HG03558 (cell line): ENCODE measurements at regions not wholly inside any gene's neighbourhood (a gene's known extent, or its start where the extent isn't known, plus 50 kb on each side); places are given as distances from the start of the nearest gene placed in this dataset.

Experiments
- ATAC-seq: cut with Tn5 transposase; IDR thresholded peaks from one replicate; pipeline ENCODE4 v1.9.1; 2021; ENCODE audit warnings: moderate number of reproducible peaks; ENCODE audit not compliant: unreplicated experiment; ENCODE audit errors: extremely low read depth

DNA sequence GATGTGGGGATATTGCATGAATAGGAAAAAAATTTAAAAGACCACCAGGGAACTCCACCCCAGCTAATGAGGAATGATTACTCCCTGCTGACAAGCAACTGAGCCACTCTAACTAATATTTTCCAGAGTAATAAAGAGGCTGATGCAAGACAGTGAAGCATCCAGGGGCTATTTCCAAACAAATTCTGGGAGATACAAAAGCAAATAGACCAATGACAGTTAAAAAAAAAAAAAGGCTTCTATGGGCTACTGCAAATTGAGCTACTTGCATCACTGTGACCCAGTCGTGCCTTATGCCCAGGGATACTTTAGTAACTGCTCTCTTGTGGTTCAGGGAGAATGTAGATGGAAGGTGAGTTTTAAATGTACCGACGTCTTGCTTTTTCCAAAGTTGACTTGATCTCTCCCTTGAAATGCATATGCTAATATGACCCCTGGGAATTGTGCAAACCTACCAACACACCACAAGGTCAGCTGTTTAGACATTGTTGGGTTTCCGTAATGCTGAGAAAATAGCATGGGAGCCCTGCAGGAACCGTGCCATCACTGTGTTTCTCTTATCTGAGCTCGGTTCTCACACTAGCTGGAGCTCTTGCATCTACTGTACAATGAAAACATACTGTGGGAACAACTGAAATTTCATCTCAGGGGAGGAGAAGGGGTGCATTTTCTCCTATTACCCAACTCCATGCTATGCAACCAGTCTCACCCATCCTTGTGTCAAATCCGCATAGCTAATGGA lies 250.6 kb upstream of the MAP3K1 start:
- ATAC-seq: no peak

- ATAC-seq: no peak
These were observed 253.9 kb upstream of the MAP3K1 start for GRCh38 chr5:56561455-56561854.

GRCh38 chr5:56558131-56558745 lies 257.1 kb upstream of the MAP3K1 start:
- ATAC-seq: no peak

DNA sequence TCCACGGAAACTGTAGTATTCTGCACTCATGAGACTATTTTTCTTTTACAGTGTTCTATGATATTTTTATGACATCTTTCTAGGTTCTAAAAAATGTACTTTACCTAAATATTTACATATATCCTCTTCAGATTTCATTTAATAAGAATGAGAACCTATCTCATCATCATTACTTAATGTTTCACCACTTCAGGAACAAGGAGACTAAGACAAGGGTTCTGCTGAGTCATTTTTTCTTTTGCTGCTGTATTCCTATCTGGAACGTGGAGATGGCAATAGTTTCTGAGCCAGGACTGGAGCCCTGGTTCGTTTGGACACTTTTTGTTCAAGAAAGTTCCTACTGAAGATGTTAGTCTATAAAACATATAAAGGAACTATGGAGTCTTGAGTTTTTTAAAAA lies 258.2 kb upstream of the MAP3K1 start:
- no peak for ATAC-seq

DNA sequence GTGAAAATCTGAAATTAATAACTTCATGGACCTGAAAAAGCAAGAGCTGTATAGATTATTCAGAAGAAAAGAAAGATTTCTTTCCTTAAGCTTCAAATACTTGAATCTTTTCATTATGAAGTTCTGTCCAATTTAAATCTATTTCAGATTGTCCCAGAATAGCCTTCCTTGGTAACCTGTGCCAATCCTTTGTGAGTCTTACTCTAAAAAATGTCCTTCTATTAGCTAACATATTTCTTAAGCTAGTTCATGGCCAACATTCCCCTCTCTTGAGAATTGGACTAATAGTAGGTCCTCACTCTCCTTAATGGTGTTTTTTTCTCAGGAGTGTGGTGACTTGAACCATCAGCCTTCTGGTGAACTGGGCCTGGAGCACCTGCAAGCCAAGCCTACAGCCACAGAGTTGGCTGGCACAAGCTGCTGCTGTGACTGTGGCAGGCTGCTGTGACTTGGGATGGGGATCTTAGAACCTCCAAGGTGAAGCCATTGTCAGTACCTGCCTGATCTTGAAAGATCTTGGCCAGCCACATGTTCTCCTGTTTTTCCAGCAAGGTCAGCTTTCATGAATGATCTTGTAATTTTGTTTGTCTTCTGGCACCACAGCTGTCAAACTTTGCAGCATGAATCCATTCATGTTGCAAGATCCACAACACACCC lies 262.6 kb upstream of the MAP3K1 start:
- ATAC-seq: no peak

GRCh38 chr5:56550227-56550626 lies 265.1 kb upstream of the MAP3K1 start:
- ATAC-seq: no peak

- no peak for ATAC-seq
These were observed 266.1 kb upstream of the MAP3K1 start for GRCh38 chr5:56549096-56549886.

DNA sequence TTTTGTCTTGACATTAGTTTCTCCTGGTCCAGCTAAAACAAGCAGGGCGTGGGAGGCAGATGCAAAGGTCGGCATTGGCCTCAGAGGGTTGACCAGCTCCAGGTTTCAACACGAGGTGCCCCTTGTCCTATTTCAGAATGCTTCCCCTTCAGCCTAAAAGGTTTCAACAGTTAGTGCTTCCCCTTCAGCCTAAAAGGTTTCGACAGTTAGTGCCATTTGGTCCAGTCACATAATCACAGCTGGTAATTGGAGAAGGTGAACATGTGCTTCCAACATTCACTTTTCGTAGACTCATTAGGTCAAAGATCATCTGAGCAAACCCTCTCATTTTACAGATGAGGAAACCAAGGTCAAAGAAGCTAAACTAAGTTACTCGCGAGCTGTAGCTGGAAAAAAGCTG lies 270.3 kb upstream of the MAP3K1 start:
- no peak for ATAC-seq

- no peak for ATAC-seq
These were observed 271.6 kb upstream of the MAP3K1 start for GRCh38 chr5:56543441-56544388.

DNA sequence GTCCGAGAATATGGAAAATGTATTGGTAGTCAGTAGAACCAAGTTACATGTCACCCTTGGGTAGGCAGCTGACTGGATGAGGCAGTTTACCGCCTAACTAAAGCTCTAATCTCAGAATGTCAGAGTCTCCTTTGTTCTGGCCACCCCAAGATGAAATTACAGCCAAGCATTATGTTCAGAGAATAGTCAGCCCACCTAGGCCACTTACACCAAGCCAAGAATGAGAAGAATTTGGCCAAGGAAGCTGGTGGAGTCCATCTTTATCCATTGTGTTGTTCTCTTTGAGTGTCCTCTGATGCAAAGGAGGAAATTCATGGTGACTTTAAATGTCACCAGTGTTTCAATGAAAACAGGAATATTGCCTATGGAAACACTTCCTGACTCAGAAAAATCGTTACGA lies 275.1 kb upstream of the MAP3K1 start:
- ATAC-seq: no peak

- no peak for ATAC-seq
These were observed 276.8 kb upstream of the MAP3K1 start for GRCh38 chr5:56538580-56538979.

DNA sequence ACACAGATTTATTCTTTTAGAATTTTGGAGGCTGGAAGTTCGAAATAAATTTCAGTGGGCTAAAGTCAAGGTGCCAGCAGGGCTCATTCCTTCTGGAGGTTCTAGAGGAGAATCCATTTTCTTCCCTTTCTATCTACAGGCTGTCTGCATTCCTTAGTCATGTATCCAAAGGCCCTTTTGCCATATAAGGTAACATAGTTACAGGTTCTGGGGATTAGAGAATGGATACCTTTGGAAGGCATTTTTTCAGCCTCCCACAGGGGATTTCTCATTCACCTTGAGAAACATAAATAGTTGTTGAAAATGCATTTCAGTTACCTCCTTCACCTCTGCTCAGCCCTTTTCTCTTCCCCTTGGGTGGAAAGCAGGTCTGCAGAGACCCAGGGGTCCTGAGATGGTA lies 280.0 kb upstream of the MAP3K1 start:
- no peak for ATAC-seq

DNA sequence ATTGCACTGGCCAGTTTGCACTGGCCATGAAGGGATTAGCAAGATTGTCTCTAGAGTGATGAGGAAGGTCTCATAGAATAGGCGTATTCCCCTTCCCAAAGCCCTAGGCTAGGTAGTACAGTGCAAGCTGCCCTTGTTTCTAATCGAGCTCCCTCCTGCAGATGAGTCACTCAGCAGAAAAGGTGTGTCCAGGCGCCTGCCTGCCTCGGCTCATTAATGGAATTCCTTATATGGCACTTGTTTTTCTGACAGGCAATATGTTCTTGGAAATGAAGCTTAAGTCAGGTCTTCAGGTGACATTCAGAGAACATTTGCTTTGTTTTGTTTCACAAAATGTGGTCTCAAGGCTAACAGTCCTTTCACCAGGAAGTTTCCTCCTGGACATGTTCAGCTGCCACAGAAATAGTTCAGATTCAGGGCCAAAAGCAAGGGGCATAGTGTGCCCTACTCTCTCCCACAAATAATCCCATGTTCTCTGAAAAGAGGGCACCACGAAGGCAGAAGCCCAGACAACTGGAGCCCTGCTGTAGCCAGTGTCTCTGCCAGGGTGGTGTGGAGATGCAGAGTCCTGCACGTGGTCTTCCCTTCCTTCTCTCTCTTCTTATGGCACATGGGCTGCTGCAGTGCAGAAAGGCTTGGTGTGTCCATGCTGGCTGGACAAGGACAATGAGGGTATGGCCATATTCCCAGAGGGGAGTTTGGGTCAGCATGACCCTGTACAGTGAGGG lies 281.1 kb upstream of the MAP3K1 start:
- no peak for ATAC-seq

DNA sequence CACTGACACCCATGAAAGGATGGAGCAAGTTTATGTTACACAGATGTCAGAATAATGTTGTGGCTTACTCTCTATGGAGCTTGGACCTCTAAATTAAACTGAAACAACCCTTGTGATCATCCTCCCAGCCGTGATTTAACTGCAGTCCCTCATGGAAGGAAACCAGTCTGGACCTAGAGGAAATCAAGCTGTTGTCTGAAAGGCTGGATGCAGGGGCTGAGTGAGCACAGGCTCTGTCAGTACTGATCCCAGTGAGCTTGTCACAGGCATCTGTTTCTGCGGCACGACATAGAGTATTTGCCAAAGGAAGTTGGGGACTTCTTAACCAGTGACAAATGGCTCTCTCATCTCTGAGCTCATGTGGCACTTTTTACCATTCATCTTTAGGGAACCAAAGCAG lies 282.9 kb upstream of the MAP3K1 start:
- ATAC-seq: no peak

- no peak for ATAC-seq
These were observed 284.7 kb upstream of the MAP3K1 start for GRCh38 chr5:56530626-56531138.

DNA sequence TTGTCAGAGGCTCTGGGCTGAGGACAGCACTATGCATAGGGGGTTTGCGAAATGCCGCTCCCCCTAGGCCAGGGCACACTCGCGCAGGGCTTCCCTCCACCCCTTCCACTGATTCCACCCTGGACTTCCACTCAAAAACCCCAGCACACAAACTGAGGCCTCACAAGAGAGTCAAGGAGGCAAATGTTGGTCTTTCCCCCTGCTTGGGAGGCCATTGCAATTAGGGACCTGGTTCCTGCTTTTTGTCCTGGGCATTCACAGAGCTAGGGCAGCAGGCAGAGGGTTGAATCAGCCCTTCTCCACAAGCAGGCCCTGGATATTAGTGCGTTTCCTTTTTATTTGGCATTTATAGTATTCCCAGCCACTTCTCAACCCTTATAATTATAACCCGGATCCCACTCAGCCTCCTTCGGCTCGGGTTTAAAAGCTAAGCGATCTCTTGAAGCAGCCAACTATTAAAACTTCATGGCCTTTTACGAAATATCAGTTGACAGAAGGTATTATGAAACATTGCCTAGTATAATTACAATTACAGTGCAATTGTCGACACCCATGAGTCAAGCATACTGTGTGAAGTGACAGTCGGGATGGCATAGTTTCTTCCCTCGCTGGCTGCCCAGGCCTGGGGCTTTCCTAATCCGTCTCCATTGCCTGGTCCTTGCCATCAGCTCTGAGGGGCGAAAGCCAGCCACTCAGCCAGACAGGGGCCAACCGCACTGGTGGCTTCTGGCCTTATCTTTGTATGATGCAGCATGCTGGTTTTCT lies 285.5 kb upstream of the MAP3K1 start:
- ATAC-seq: no peak

DNA sequence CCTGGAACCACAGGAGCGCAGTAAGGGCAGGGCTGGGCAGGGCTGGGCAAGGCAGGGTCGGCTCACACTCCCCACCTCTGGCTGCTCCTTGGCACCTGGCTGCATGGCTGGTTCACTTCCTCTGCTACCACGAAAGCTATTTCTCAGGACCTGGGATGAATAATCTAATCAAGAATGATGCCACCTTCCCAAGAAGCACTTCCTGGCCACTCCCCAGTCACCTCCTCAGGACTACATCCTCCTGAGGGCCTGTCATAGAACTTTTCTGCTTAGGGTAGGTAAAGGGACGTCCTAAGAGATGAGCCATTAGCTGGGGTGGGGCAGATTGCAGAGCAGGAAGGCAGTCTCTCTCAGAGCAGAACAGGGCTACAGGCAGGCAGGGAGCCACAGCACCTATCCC lies 288.2 kb upstream of the MAP3K1 start:
- ATAC-seq: no peak

GRCh38 chr5:56525113-56525512 lies 290.2 kb upstream of the MAP3K1 start:
- no peak for ATAC-seq
